ENCODE measurements at regions not wholly inside any gene's neighbourhood (a gene's known extent, or its start where the extent isn't known, plus 50 kb on each side); places are given as distances from the start of the nearest gene placed in this dataset.

- Histone ChIP-seq H3K27ac (ENCODE audit: insufficient read depth, low read length) (no peak overlapping the region), H2AK9ac (replicated peaks; ENCODE audit: low read depth, low read length, poor library complexity) (no peak overlapping the region), H3K36me3 (ENCODE audit: control insufficient read depth, insufficient read depth, low read length) (no peaks in the 10 kb centered on the region), H3K9me1 (ENCODE audit: insufficient read depth, low read length) (no peaks in the 10 kb centered on the region), H3K56ac (ENCODE audit: extremely low read depth, insufficient read depth, low read length) (no peak overlapping the region), H3K4me3 (ENCODE audit: insufficient read depth, low read depth, low read length) (no peak overlapping the region), H2BK15ac (ENCODE audit: low read depth, low read length) (no peak overlapping the region), H2AK5ac (ENCODE audit: low read depth, low read length) (no peak overlapping the region), H3K9me3 (ENCODE audit: control insufficient read depth, insufficient read depth, low read length) (no peaks in the 10 kb centered on the region), H3K79me1 (ENCODE audit: low read depth in 1 of 2, low read length in 2 of 2) (no peaks in the 10 kb centered on the region), H4K20me1 (ENCODE audit: insufficient read depth, low read length) (no peaks in the 10 kb centered on the region), H3K18ac (ENCODE audit: low read depth, low read length) (no peak overlapping the region), H2BK20ac (ENCODE audit: low read depth, low read length) (no peak overlapping the region), H4K91ac (ENCODE audit: insufficient read depth, low read depth, low read length) (no peak overlapping the region), H3K27me3 (ENCODE audit: control insufficient read depth, insufficient read depth, low read length) (no peaks in the 10 kb centered on the region), H3K4me1 (ENCODE audit: control insufficient read depth, insufficient read depth, low read length) (no peaks in the 10 kb centered on the region), H3K4me2 (ENCODE audit: low read depth, low read length) (no peak overlapping the region), H2BK120ac (ENCODE audit: low read depth, low read length) (no peak overlapping the region), H2BK5ac (ENCODE audit: low read depth, low read length, poor library complexity, severe bottlenecking) (no peak overlapping the region), H4K5ac (ENCODE audit: low read depth, low read length) (no peak overlapping the region), H3K9ac (ENCODE audit: low read depth, low read length) (no peak overlapping the region), H3K23ac (ENCODE audit: low read depth, low read length) (no peak overlapping the region), H4K8ac (ENCODE audit: low read depth in 2 of 2, low read length in 2 of 2) (no peak overlapping the region), H3K14ac (replicated peaks; ENCODE audit: low read depth, low read length) (no peak overlapping the region), H3K4ac (ENCODE audit: low read depth, low read length) (no peak overlapping the region), H2AFZ (replicated peaks; ENCODE audit: low read length, poor library complexity) (no peak overlapping the region)
- ATAC-seq (ENCODE audit: low read depth) (no peak), DNase-seq (no peak)
- POLR2A ChIA-PET (ENCODE audit: unreplicated experiment), result no interaction called here
- no TSS peak for BruUV-seq (replicated peaks)
- in situ Hi-C loops (cut with MboI; ENCODE audit: low sequenced_read_pairs) (no loop called here), dilution Hi-C loops (cut with HindIII; ENCODE audit: low sequenced_read_pairs, unreplicated experiment) (no loop called here), intact Hi-C loops (cut with micrococcal nuclease) (no loop called here)
- TF ChIP-seq MAFK (IDR thresholded peaks at IDR 0.05; ENCODE audit: low read depth, low read length), result no peak
- TF ChIP-seq POLR2A (IDR thresholded peaks at IDR 0.05; ENCODE audit: low read depth, low read length), result no peak
- TF ChIP-seq BHLHE40 (IDR thresholded peaks at IDR 0.05; ENCODE audit: low read depth, low read length), result no peak
- no peak for TF ChIP-seq NFE2L2 (IDR thresholded peaks at IDR 0.05; ENCODE audit: low read depth, low read length)
- TF ChIP-seq MAZ (IDR thresholded peaks at IDR 0.05; ENCODE audit: borderline replicate concordance, low read depth, low read length), result no peak
- no peak for TF ChIP-seq CHD1 (IDR thresholded peaks at IDR 0.05; ENCODE audit: low read depth, low read length)
- no peak for TF ChIP-seq SMC3 (IDR thresholded peaks at IDR 0.05; ENCODE audit: low read depth, low read length)
- CTCF ChIA-PET, result no interaction called here
- no CpG with 5 or more reads among the region's 3 CpGs for WGBS, 2 experiments (ENCODE audit: extremely low coverage in 2 of 2, insufficient read length in 1 of 2)
Observed at GRCh38 chr9:86653466-86653865, 293.8 kb downstream of the GAS1 start.
